ENCODE measurements at regions not wholly inside any gene's neighbourhood (a gene's known extent, or its start where the extent isn't known, plus 50 kb on each side); places are given as distances from the start of the nearest gene placed in this dataset.

DNA sequence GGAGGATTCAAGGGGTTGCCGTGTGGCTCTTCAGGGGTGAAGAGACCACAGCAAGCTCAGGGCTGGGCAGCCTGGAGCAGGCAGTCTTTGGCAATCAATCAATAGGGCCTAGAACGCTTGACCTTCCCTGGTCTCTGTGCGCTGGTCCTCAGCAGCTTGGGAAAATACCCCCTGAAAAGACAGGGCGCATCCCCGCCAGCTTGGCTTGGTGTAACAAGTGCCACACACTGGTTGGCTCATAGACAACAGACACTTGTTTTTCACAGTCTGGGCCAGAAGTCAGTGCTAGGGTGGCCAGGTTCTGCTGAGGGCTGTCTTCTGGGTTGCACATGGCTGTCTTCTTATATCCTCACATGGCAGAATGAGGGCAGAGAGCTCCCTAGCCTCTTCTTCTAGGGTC lies 141.1 kb downstream of the HSD17B3 start:
- no peak overlapping the region for H3K4me3 ChIP-seq (ENCODE audit: low read depth, low read length)
- POLR2A ChIA-PET, result no interaction called here
- CTCF ChIA-PET, result no interaction called here
- DNase-seq (ENCODE audit: low read depth, low spot score), result no peak
- TF ChIP-seq CTCF (IDR thresholded peaks at IDR 0.05; ENCODE audit: insufficient read depth, low read length, missing control alignments), result no peak

- CTCF ChIA-PET, result no interaction called here
- POLR2A ChIA-PET, result no interaction called here
- no peak overlapping the region for H3K4me3 ChIP-seq (ENCODE audit: low read depth, low read length)
- no peak for DNase-seq (ENCODE audit: low read depth, low spot score)
- no peak for TF ChIP-seq CTCF (IDR thresholded peaks at IDR 0.05; ENCODE audit: insufficient read depth, low read length, missing control alignments)
These were observed 141.8 kb downstream of the HSD17B3 start for GRCh38 chr9:96160168-96160567.

DNA sequence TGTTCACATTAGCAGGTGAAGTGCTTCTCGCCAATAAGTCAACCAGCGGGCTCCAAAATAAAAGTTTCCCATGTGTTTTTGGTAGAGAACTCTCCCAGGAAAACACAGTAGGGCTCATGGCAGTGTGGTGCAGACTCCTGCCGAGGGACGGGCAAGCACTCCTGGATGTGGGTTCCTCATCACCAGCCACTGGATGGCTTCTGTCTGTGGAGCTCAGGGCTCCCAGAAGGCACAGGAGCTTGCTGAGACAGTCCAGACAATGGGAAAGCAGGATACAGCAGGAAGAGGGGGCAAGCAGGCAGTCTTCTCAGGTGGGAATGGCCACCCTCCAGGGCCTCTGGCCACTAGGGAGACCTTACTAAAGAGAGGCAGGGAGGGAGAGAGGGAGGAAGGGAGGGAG lies 142.4 kb downstream of the HSD17B3 start:
- no peak overlapping the region for H3K4me3 ChIP-seq (ENCODE audit: low read depth, low read length)
- no peak for TF ChIP-seq CTCF (IDR thresholded peaks at IDR 0.05; ENCODE audit: insufficient read depth, low read length, missing control alignments)
- DNase-seq (ENCODE audit: low read depth, low spot score), result no peak
- POLR2A ChIA-PET, result no interaction called here
- CTCF ChIA-PET, result no interaction called here

DNA sequence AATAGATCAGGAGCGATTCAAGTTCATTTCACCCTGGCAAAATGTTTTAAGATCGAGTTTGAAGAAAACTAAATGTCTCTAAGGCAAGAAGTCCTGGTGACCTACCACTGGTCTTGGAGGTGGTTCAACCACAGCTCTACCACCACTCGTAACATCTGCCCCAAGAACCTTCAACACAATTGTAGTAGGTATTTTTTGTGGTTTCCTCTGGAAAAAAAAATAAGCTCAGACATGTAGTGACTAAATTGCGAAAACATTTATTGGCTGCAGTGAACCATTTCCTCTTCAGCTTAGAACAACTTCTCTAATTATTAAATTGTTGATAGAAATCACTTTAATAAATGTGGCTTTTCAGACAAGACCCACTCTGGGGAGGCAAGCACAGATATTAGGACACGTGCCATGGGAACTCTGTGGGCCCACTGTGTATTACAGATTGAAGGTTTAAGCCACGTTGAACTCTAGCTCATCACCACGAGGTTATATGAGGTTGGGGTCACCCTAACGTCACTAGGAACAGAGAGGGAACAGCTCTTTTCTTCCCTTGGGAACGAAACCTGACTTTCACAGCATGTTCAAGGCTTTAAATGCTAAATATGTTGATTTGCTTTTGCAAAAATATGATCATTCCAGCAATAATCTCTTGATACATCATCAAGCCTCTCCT lies 142.9 kb downstream of the HSD17B3 start:
- no peak overlapping the region for H3K4me3 ChIP-seq (ENCODE audit: low read depth, low read length)
- CTCF ChIA-PET, result no interaction called here
- TF ChIP-seq CTCF (IDR thresholded peaks at IDR 0.05; ENCODE audit: insufficient read depth, low read length, missing control alignments), result no peak
- DNase-seq (ENCODE audit: low read depth, low spot score), result no peak
- POLR2A ChIA-PET, result no interaction called here

GRCh38 chr9:96158147-96158546 lies 143.8 kb downstream of the HSD17B3 start:
- DNase-seq (ENCODE audit: low read depth, low spot score), result no peak
- no peak overlapping the region for H3K4me3 ChIP-seq (ENCODE audit: low read depth, low read length)
- POLR2A ChIA-PET, result no interaction called here
- no peak for TF ChIP-seq CTCF (IDR thresholded peaks at IDR 0.05; ENCODE audit: insufficient read depth, low read length, missing control alignments)
- CTCF ChIA-PET, result no interaction called here

DNA sequence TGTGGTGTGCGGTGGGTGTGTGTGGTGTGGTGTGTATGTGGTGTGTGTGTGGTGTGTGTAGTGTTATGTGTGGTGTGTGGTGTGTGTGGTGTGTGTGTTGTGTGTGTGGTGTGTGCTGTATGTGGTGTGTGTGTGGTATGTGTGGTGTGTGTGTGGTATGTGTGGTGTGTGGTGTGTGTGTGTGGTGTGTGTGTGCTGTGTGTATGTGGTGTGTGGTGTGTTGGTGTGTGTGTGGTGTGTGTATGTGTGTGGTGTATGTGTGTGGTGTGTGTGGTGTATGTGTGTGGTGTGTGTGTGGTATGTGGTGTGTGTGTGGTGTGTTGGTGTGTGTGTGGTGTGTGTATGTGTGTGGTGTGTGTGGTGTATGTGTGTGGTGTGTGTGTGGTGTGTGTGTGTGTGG lies 144.3 kb downstream of the HSD17B3 start:
- no peak for TF ChIP-seq CTCF (IDR thresholded peaks at IDR 0.05; ENCODE audit: insufficient read depth, low read length, missing control alignments)

More for the DNA sequence above, 144.3 kb downstream of the HSD17B3 start:
- H3K4me3 ChIP-seq (ENCODE audit: low read depth, low read length), result no peak overlapping the region
- DNase-seq (ENCODE audit: low read depth, low spot score), result no peak
- POLR2A ChIA-PET, result no interaction called here
- CTCF ChIA-PET, result no interaction called here
